ENCODE measurements at regions not wholly inside any gene's neighbourhood (a gene's known extent, or its start where the extent isn't known, plus 50 kb on each side); places are given as distances from the start of the nearest gene placed in this dataset.

DNA sequence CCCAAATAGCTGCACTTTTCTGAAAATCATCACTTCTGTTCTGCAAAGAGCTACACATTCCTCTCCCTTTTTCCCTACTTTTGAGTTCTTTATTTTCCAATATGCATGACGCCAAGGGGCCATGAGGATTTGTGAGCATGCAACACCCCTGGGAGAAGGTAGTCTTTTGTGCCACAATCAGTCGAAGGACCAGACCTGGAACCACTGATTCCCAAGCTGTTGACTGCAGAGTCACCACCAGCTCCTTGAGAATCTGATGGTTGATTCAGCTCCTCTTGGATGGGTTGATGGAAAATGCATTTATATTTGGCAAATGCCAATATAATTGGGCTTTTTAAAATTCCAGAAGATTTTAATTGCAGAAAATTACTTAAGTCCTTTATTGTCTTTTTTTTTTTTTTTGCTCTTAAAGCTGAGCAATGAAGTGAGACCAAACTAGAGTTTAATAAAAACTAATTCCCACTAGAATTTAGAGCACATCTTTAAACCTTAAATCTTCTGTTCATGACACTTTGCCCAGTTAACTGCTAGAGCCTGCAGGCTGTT lies 554.1 kb downstream of the TNS3 start:
- Histone ChIP-seq H3K9me3 (ENCODE audit: control insufficient read depth in 1 of 2, insufficient read depth in 1 of 2, low read depth in 1 of 2, low read length in 2 of 2) (no peaks in the 10 kb centered on the region), H3K27ac (ENCODE audit: low read depth, low read length) (no peak overlapping the region), H3K9me2 (ENCODE audit: insufficient read depth) (no peaks in the 10 kb centered on the region), H3K4me3 (replicated peaks in 1 of 2; ENCODE audit: low read depth in 1 of 2, low read length in 2 of 2) (no peak overlapping the region), H3K9ac (ENCODE audit: low read length) (no peak overlapping the region), H3K79me2 (ENCODE audit: insufficient read depth, low read length) (no peaks in the 10 kb centered on the region), H3K4me1 (ENCODE audit: control insufficient read depth in 1 of 2, insufficient read depth in 2 of 2, low read length in 2 of 2) (no peaks in the 10 kb centered on the region), H4K20me1 (ENCODE audit: insufficient read depth) (no peaks in the 10 kb centered on the region), H3K36me3 (ENCODE audit: control insufficient read depth in 1 of 2, insufficient read depth in 2 of 2, low read length in 2 of 2) (no peaks in the 10 kb centered on the region), H3K27me3 (ENCODE audit: insufficient read depth, low read length) (no peaks in the 10 kb centered on the region), H3K4me2 (ENCODE audit: low read length) (no peak overlapping the region), H2AFZ (ENCODE audit: low read depth, low read length, poor library complexity, severe bottlenecking) (no peak overlapping the region)
- CTCF ChIA-PET, result no interaction called here
- ATAC-seq (no peak), DNase-seq (ENCODE audit: low read depth, low spot score) (no peak)
- POLR2A ChIA-PET, result no interaction called here
- TF ChIP-seq EZH2phosphoT487 (IDR thresholded peaks at IDR 0.05; ENCODE audit: borderline replicate concordance), result no peak
- TF ChIP-seq CEBPB (IDR thresholded peaks at IDR 0.05; ENCODE audit: low read depth), result no peak
- no peak for TF ChIP-seq SIN3A (IDR thresholded peaks at IDR 0.05; ENCODE audit: low read depth)
- no peak for TF ChIP-seq CBX3 (IDR thresholded peaks at IDR 0.05; ENCODE audit: low read depth)
- TF ChIP-seq TCF7L2 (IDR thresholded peaks at IDR 0.05; ENCODE audit: borderline replicate concordance, extremely low read depth, insufficient read depth, insufficient read length), result no peak
- no peak for TF ChIP-seq ZFX (IDR thresholded peaks at IDR 0.05)
- TF ChIP-seq, protein P1, sequence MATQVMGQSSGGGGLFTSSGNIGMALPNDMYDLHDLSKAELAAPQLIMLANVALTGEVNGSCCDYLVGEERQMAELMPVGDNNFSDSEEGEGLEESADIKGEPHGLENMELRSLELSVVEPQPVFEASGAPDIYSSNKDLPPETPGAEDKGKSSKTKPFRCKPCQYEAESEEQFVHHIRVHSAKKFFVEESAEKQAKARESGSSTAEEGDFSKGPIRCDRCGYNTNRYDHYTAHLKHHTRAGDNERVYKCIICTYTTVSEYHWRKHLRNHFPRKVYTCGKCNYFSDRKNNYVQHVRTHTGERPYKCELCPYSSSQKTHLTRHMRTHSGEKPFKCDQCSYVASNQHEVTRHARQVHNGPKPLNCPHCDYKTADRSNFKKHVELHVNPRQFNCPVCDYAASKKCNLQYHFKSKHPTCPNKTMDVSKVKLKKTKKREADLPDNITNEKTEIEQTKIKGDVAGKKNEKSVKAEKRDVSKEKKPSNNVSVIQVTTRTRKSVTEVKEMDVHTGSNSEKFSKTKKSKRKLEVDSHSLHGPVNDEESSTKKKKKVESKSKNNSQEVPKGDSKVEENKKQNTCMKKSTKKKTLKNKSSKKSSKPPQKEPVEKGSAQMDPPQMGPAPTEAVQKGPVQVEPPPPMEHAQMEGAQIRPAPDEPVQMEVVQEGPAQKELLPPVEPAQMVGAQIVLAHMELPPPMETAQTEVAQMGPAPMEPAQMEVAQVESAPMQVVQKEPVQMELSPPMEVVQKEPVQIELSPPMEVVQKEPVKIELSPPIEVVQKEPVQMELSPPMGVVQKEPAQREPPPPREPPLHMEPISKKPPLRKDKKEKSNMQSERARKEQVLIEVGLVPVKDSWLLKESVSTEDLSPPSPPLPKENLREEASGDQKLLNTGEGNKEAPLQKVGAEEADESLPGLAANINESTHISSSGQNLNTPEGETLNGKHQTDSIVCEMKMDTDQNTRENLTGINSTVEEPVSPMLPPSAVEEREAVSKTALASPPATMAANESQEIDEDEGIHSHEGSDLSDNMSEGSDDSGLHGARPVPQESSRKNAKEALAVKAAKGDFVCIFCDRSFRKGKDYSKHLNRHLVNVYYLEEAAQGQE (IDR thresholded peaks at IDR 0.05; ENCODE audit: low read depth), result no peak
- TF ChIP-seq SRF (IDR thresholded peaks at IDR 0.05; ENCODE audit: low read depth), result no peak
- TF ChIP-seq JUND (IDR thresholded peaks at IDR 0.05), result no peak
- TF ChIP-seq RAD21 (IDR thresholded peaks at IDR 0.05; ENCODE audit: low read depth), result no peak
- TF ChIP-seq YY1 (IDR thresholded peaks at IDR 0.05; ENCODE audit: extremely low read depth, insufficient replicate concordance, low read depth, low read length), result no peak
- no peak for TF ChIP-seq POLR2A (IDR thresholded peaks at IDR 0.05; ENCODE audit: borderline replicate concordance, extremely low read depth, insufficient read depth, insufficient read length)
- TF ChIP-seq FOSL1 (IDR thresholded peaks at IDR 0.05; ENCODE audit: low read depth), result no peak
- no peak for TF ChIP-seq CTCF (IDR thresholded peaks at IDR 0.05 in 2 of 3, conservative IDR thresholded peaks at IDR 0.05 in 1 of 3; ENCODE audit: borderline replicate concordance in 1 of 3, insufficient read depth in 1 of 3, low read depth in 2 of 3, low read length in 2 of 3)
- TF ChIP-seq EGR1 (IDR thresholded peaks at IDR 0.05; ENCODE audit: low read depth), result no peak
- no peak for TF ChIP-seq POLR2AphosphoS5 (IDR thresholded peaks at IDR 0.05; ENCODE audit: low read depth, low read length)
- TF ChIP-seq SP1 (IDR thresholded peaks at IDR 0.05; ENCODE audit: low read depth), result no peak
- TF ChIP-seq, protein P2, sequence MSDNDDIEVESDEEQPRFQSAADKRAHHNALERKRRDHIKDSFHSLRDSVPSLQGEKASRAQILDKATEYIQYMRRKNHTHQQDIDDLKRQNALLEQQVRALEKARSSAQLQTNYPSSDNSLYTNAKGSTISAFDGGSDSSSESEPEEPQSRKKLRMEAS (IDR thresholded peaks at IDR 0.05), result no peak
- TF ChIP-seq EZH2 (IDR thresholded peaks at IDR 0.05), result no peak
- intact Hi-C loops (cut with micrococcal nuclease), result no loop called here
- BruUV-seq (replicated peaks), result no TSS peak
- RAD21 ChIA-PET (ENCODE audit: low non-redundant PET in 1 of 2, low total read pairs in 2 of 2, uncharacterized antibody in 2 of 2, unreplicated experiment in 2 of 2), result no interaction called here
